ENCODE measurements at regions not wholly inside any gene's neighbourhood (a gene's known extent, or its start where the extent isn't known, plus 50 kb on each side); places are given as distances from the start of the nearest gene placed in this dataset.
"Not testable (repeated sequence)": the region's sequence is repeated elsewhere in the genome, so short reads cannot be mapped to it uniquely, and the experiment has no call there.

GRCh38 chr5:91500758-91501157, 117.6 kb upstream of the ARRDC3 start:
- peak; percentile 54 for FAIRE-seq

GRCh38 chr5:91499943-91500531, 116.9 kb upstream of the ARRDC3 start:
- FAIRE-seq, result peak; percentile 96

- FAIRE-seq, result no peak
Observed at GRCh38 chr5:91495699-91496098, 112.6 kb upstream of the ARRDC3 start.

GRCh38 chr5:91494447-91494996, 111.4 kb upstream of the ARRDC3 start:
- no peak for FAIRE-seq

GRCh38 chr5:91493086-91493485, 110.0 kb upstream of the ARRDC3 start:
- FAIRE-seq, result no peak

- FAIRE-seq, result no peak
Observed at GRCh38 chr5:91491229-91491628, 108.1 kb upstream of the ARRDC3 start.

GRCh38 chr5:91490316-91490715, 107.2 kb upstream of the ARRDC3 start:
- no peak for FAIRE-seq

GRCh38 chr5:91487420-91487819, 104.3 kb upstream of the ARRDC3 start:
- no peak for FAIRE-seq

- FAIRE-seq, result no peak
Observed at GRCh38 chr5:91486638-91487037, 103.5 kb upstream of the ARRDC3 start.

- FAIRE-seq, result no peak
Observed at GRCh38 chr5:91484662-91485061, 101.5 kb upstream of the ARRDC3 start.

- FAIRE-seq, result not testable (repeated sequence)
Observed at GRCh38 chr5:91479376-91479775, 96.3 kb upstream of the ARRDC3 start.

GRCh38 chr5:91478096-91478495, 95.0 kb upstream of the ARRDC3 start:
- no peak for FAIRE-seq

GRCh38 chr5:91477408-91477807, 94.3 kb upstream of the ARRDC3 start:
- FAIRE-seq, result no peak

- FAIRE-seq, result no peak
Observed at GRCh38 chr5:91474201-91474600, 91.1 kb upstream of the ARRDC3 start.

- no peak for FAIRE-seq
Observed at GRCh38 chr5:91472631-91473030, 89.5 kb upstream of the ARRDC3 start.

- no peak for FAIRE-seq
Observed at GRCh38 chr5:91469517-91470165, 86.5 kb upstream of the ARRDC3 start.

GRCh38 chr5:91468651-91469422, 85.7 kb upstream of the ARRDC3 start:
- no peak for FAIRE-seq

GRCh38 chr5:91464886-91465646, 81.9 kb upstream of the ARRDC3 start:
- no peak for FAIRE-seq

GRCh38 chr5:91457681-91458058, 74.6 kb upstream of the ARRDC3 start:
- no peak for FAIRE-seq

- no peak for FAIRE-seq
Observed at GRCh38 chr5:91456928-91457680, 74.0 kb upstream of the ARRDC3 start.

- FAIRE-seq, result no peak
Observed at GRCh38 chr5:91449083-91449482, 66.0 kb upstream of the ARRDC3 start.

GRCh38 chr5:91448079-91448478, 65.0 kb upstream of the ARRDC3 start:
- not testable (repeated sequence) for FAIRE-seq
